Mucosa of stomach (tissue), 1 donor: ENCODE measurements at regions not wholly inside any gene's neighbourhood (a gene's known extent, or its start where the extent isn't known, plus 50 kb on each side); places are given as distances from the start of the nearest gene placed in this dataset.
"Not testable (repeated sequence)": the region's sequence is repeated elsewhere in the genome, so short reads cannot be mapped to it uniquely, and the experiment has no call there.

Experiments
- H3K27me3 ChIP-seq: one replicate; pipeline ENCODE4 v1.7.0; 2013; ENCODE audit warnings: mild to moderate bottlenecking, low read length; ENCODE audit not compliant: control insufficient read depth, insufficient read depth
- H3K36me3 ChIP-seq: one replicate; pipeline ENCODE4 v1.7.0; 2013; ENCODE audit warnings: low read length; ENCODE audit not compliant: control insufficient read depth, insufficient read depth
- H3K4me1 ChIP-seq: one replicate; pipeline ENCODE4 v1.7.0; 2013; ENCODE audit warnings: mild to moderate bottlenecking, low read length; ENCODE audit not compliant: control insufficient read depth, insufficient read depth
- H3K4me3 ChIP-seq: one replicate; pipeline ENCODE4 v1.7.0; 2013; ENCODE audit warnings: low read length
- H3K9ac ChIP-seq: one replicate; pipeline ENCODE4 v1.7.0; 2013; ENCODE audit warnings: mild to moderate bottlenecking, low read length, moderate library complexity
- H3K9me3 ChIP-seq: one replicate; pipeline ENCODE4 v1.7.0; 2013; ENCODE audit warnings: mild to moderate bottlenecking, low read length, moderate library complexity; ENCODE audit not compliant: control insufficient read depth
- donor health status: Pancreatic carcinoma.

GRCh38 chr12:115806000-115806399 lies 471.5 kb downstream of the MED13L start:
- no peaks in the 10 kb centered on the region for H3K9me3 ChIP-seq

GRCh38 chr12:115802767-115803166 lies 474.7 kb downstream of the MED13L start:
- no peak overlapping the region for H3K9ac ChIP-seq
- no peak overlapping the region for H3K4me3 ChIP-seq
- no peaks in the 10 kb centered on the region for H3K9me3 ChIP-seq
- H3K36me3 ChIP-seq, result no peaks in the 10 kb centered on the region
- no peaks in the 10 kb centered on the region for H3K4me1 ChIP-seq
- no peaks in the 10 kb centered on the region for H3K27me3 ChIP-seq

More at GRCh38 chr12:115806000-115806399, 471.5 kb downstream of the MED13L start:
- H3K9ac ChIP-seq, result no peak overlapping the region
- H3K4me1 ChIP-seq, result peaks cover 9% of the 10 kb centered on the region
- H3K4me3 ChIP-seq, result no peak overlapping the region
- H3K27me3 ChIP-seq, result no peaks in the 10 kb centered on the region
- no peaks in the 10 kb centered on the region for H3K36me3 ChIP-seq

- Histone ChIP-seq H3K4me3 (no peak overlapping the region), H3K4me1 (no peaks in the 10 kb centered on the region), H3K36me3 (no peaks in the 10 kb centered on the region), H3K9me3 (no peaks in the 10 kb centered on the region), H3K9ac (no peak overlapping the region), H3K27me3 (no peaks in the 10 kb centered on the region)
Observed at GRCh38 chr12:115801871-115802270, 475.6 kb downstream of the MED13L start.

- Histone ChIP-seq H3K4me3 (no peak overlapping the region), H3K27me3 (no peaks in the 10 kb centered on the region), H3K9me3 (no peaks in the 10 kb centered on the region), H3K9ac (no peak overlapping the region), H3K36me3 (no peaks in the 10 kb centered on the region), H3K4me1 (peaks cover 6% of the 10 kb centered on the region)
Observed at GRCh38 chr12:115799610-115800009, 477.9 kb downstream of the MED13L start.

- Histone ChIP-seq H3K27me3 (no peaks in the 10 kb centered on the region), H3K9me3 (no peaks in the 10 kb centered on the region), H3K9ac (no peak overlapping the region), H3K4me1 (peaks cover 11% of the 10 kb centered on the region), H3K4me3 (no peak overlapping the region), H3K36me3 (no peaks in the 10 kb centered on the region)
Observed at GRCh38 chr12:115798309-115798917, 479.1 kb downstream of the MED13L start.

DNA sequence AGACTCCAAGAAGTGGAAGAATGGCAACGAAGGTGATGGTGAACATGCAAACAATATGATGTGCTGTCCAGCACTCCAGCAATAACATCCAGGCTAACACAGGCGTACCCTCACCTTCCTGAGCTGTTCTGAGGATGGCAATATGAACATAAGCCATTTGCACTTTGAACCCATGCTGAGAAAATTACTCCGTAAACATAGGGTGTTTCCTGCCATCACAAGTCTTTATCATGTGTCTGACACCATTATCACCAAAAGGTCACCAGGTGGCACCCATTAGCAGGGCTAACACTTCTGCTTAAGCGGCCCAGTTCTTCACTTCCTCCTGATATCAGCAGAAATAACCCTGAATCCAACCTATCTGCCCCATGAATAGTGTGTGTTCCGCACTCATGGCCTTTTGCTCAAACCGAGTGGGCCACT lies 482.8 kb downstream of the MED13L start:
- no peak overlapping the region for H3K9ac ChIP-seq
- H3K9me3 ChIP-seq, result no peaks in the 10 kb centered on the region

GRCh38 chr12:115791331-115791730 lies 486.2 kb downstream of the MED13L start:
- no peak overlapping the region for H3K4me3 ChIP-seq
- no peak overlapping the region for H3K9ac ChIP-seq
- H3K27me3 ChIP-seq, result no peaks in the 10 kb centered on the region
- H3K9me3 ChIP-seq, result no peaks in the 10 kb centered on the region
- peaks cover 11% of the 10 kb centered on the region for H3K4me1 ChIP-seq
- no peaks in the 10 kb centered on the region for H3K36me3 ChIP-seq

More for the DNA sequence above, 482.8 kb downstream of the MED13L start:
- no peaks in the 10 kb centered on the region for H3K27me3 ChIP-seq
- H3K36me3 ChIP-seq, result no peaks in the 10 kb centered on the region
- H3K4me3 ChIP-seq, result no peak overlapping the region
- H3K4me1 ChIP-seq, result peaks cover 11% of the 10 kb centered on the region

DNA sequence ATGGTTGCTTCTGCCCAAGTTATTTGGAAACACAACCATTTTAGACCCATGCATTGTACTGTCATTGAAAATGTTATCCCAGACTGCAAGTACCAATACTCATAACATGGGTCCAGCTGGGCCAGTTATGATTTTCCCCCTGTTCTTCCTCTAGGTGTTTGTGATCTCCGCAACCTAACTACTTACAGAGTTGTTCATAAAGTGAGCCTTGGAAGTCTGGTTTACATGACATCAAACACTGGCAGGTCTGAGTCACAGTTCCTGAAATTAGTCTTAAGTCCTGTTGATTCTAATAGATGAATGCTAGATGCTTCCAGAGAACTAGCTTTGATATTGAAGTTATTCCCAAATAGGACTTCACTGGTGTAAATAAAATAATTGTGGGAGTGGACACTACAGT lies 487.0 kb downstream of the MED13L start:
- peaks cover 11% of the 10 kb centered on the region for H3K4me1 ChIP-seq
- no peaks in the 10 kb centered on the region for H3K36me3 ChIP-seq
- H3K9ac ChIP-seq, result no peak overlapping the region
- no peak overlapping the region for H3K4me3 ChIP-seq
- no peaks in the 10 kb centered on the region for H3K9me3 ChIP-seq
- no peaks in the 10 kb centered on the region for H3K27me3 ChIP-seq

GRCh38 chr12:115786490-115786889 lies 491.0 kb downstream of the MED13L start:
- not testable (repeated sequence) for H3K4me1 ChIP-seq, H3K4me3 ChIP-seq, H3K9me3 ChIP-seq, H3K36me3 ChIP-seq, H3K9ac ChIP-seq, H3K27me3 ChIP-seq

DNA sequence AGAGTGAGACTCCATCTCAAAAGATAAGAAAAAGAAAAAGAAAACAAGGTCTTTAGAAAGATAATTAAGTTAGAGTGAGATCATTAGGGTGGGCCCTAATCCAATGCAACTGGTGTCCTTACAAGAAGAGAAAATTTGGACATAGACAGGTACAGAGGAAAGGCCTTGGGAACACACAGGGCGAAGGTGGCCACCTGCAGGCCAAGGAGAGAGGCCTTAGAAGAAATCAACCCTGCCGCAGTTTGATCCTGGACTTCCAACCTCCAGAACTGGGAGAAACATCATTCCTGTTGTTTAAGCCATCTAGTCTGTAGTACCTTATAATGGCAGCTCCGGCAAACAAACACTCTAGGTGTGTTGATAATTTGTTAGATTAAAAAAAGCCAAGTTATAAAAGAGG lies 491.9 kb downstream of the MED13L start:
- Histone ChIP-seq H3K36me3 (no peaks in the 10 kb centered on the region), H3K4me3 (no peak overlapping the region), H3K9ac (no peak overlapping the region), H3K4me1 (no peaks in the 10 kb centered on the region), H3K9me3 (no peaks in the 10 kb centered on the region), H3K27me3 (no peaks in the 10 kb centered on the region)

- H3K9ac ChIP-seq, result no peak overlapping the region
- no peaks in the 10 kb centered on the region for H3K9me3 ChIP-seq
Observed at GRCh38 chr12:115776399-115776798, 501.1 kb downstream of the MED13L start.

DNA sequence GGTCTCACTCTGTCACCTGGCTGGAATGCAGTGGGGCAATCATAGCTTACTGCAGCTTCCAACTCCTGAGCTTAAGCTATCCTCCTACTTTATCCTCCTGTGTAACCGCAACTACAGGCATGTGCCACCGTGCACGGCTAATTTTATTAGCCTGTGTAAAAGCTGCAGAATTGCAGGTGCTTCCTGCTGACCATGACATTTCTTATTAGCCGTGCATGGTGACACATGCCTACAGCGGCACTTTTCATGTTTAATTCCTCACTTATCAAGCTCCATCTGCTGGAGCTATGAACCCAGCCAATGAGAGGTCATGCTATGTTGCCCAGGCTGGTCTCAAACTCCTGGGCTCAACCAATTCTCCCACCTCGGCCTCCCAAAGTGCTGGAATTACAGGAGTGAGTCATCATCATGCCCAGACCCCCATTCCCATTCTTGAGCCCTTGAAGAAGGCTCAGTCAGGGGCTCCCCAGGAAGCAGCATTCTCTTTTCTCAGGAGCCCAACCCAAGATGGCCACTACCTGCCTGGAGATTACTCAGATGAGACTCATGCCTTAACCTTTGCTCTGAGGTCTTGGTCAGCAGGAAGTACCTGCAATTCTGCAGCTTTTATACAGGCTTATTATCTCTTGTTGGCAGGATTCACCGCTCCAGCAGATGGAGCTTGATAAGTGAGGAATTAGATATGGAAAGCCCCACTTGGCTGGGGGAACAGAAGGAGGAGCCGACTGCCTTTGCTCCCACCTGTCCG lies 503.2 kb downstream of the MED13L start:
- Histone ChIP-seq H3K9ac (no peak overlapping the region), H3K4me3 (no peak overlapping the region), H3K36me3 (no peaks in the 10 kb centered on the region), H3K4me1 (no peaks in the 10 kb centered on the region), H3K9me3 (no peaks in the 10 kb centered on the region), H3K27me3 (no peaks in the 10 kb centered on the region)

More at GRCh38 chr12:115776399-115776798, 501.1 kb downstream of the MED13L start:
- no peaks in the 10 kb centered on the region for H3K4me1 ChIP-seq
- H3K4me3 ChIP-seq, result no peak overlapping the region
- no peaks in the 10 kb centered on the region for H3K27me3 ChIP-seq
- H3K36me3 ChIP-seq, result no peaks in the 10 kb centered on the region
